ENCODE measurements at regions not wholly inside any gene's neighbourhood (a gene's known extent, or its start where the extent isn't known, plus 50 kb on each side); places are given as distances from the start of the nearest gene placed in this dataset.

- TF ChIP-seq CTCF (IDR thresholded peaks at IDR 0.05) (no peak), POLR2A (IDR thresholded peaks at IDR 0.05) (no peak)
These were observed 200.5 kb upstream of the ANO3 start for GRCh38 chr11:26131406-26131805.
